CD4-positive, alpha-beta T cell treated with Interleukin-15 for 1 hour (primary cell): ENCODE measurements at regions not wholly inside any gene's neighbourhood (a gene's known extent, or its start where the extent isn't known, plus 50 kb on each side); places are given as distances from the start of the nearest gene placed in this dataset.
A peak's percentile ranks its signal among the peaks of the same experiment; 100 is the strongest.
"Not testable (repeated sequence)": the region's sequence is repeated elsewhere in the genome, so short reads cannot be mapped to it uniquely, and the experiment has no call there.

Experiments
- DNase-seq: peaks from one replicate; pipeline ENCODE4 v3.0.0-alpha.2; 2020

- no peak for DNase-seq
Measured at GRCh38 chr21:35982717-35983116, 77.6 kb downstream of the SETD4 start.

GRCh38 chr21:35981514-35982070 is 78.7 kb downstream of the SETD4 start:
- DNase-seq, result no peak

GRCh38 chr21:35980821-35981220 is 79.5 kb downstream of the SETD4 start:
- no peak for DNase-seq

- DNase-seq, result not testable (repeated sequence)
Measured at GRCh38 chr21:35977860-35978259, 82.5 kb downstream of the SETD4 start.

DNA sequence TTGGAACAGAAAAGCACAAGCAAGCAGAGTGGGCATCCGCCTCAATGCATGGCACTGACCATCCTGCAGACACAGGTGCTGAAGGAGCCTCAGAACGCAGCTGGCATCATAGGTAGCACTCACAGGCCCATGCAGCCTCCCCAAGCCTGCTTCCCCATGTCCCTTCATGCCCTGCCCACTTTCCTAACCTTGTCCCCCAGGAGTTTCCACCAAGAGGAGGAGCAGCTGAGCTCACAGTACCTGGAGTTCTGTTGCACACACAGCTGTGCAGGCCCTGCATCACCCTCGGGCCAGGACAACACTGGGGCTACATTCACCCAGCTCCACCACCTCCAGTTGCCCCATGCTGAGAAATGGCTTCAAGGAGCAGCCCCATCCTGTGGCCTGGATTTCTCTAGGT is 83.4 kb downstream of the SETD4 start:
- no peak for DNase-seq

- no peak for DNase-seq
Measured at GRCh38 chr21:35976481-35976880, 83.8 kb downstream of the SETD4 start.

DNA sequence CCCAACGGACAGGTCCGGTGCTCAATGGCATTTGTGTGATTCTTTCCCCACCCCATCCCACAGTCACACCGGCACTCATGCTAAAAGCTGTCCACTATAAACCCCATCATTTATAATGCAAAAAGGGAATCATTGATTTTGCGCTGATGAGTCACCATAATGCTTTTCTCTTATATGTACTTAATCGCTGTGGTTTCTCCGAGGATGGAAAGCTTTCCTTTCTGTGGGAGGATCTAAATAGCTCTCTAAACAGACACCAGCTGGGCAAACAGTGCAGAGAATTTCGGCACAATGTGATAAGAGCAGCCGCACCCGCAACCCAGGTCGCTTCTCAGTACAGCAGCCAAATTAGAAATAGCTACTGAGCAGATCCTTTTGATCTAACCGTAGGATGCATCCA is 85.6 kb downstream of the SETD4 start:
- no peak for DNase-seq

- no peak for DNase-seq
Measured at GRCh38 chr21:35971824-35972223, 88.5 kb downstream of the SETD4 start.

DNA sequence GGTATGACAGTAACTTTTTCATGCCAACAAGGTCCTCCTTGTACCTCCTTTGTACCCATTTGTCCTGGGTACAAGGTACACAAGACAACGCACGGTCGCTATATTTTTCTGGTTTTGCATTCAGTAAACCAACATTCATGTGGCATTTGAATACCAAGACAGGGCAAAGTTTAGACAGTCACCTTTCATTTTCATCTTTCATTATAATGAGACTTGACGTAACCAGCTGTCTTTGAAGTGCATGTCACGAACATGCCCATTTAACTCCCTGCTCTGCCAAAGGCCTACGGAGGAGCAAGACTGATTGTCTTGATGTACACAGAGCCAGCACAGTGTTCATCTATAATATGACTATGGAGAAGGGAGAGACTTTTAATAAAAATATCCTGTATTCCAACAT is 91.0 kb downstream of the SETD4 start:
- DNase-seq, result no peak

DNA sequence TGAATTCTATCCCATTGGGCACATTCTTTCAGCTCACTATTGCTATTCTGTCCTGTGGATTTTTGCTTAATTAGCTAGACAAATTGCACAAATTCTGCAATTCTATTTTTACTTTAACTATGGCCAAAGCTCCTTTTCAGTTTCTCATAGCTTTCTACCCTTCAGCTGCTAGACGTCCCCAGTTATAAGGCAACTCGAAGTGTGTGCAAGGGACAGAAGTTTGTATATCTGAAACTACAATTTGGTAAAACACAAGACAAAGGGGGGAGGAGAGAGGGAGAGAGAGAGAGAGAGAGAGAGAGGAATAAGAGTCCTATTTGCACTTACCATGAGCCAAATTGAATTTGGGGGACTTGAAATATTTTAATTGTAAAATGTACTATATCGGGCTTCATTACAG is 91.8 kb downstream of the SETD4 start:
- no peak for DNase-seq

DNA sequence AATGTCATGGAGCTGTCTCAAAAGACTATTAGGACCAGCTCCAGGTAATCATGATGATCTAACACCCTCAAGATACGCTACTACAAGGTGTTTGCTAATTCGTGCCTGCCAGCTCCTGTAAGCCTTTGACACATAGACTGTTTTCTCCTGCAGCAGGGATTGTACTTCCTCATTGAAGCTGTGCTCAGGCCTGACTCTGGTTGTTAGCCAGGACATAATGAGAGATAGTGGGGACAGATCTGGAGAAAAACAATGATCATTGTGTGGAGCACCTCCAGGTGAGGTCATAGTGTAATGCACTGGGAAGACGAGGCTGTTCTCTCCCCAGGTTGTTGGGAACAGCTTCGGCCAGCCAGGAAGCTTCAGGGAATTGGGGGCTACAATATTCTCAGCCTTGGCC is 94.6 kb downstream of the SETD4 start:
- no peak for DNase-seq

- no peak for DNase-seq
Measured at GRCh38 chr21:35963920-35964451, 96.3 kb downstream of the SETD4 start.

- no peak for DNase-seq
Measured at GRCh38 chr21:35962917-35963316, 97.4 kb downstream of the SETD4 start.

GRCh38 chr21:35954066-35954465 is 106.3 kb downstream of the SETD4 start:
- DNase-seq, result no peak

DNA sequence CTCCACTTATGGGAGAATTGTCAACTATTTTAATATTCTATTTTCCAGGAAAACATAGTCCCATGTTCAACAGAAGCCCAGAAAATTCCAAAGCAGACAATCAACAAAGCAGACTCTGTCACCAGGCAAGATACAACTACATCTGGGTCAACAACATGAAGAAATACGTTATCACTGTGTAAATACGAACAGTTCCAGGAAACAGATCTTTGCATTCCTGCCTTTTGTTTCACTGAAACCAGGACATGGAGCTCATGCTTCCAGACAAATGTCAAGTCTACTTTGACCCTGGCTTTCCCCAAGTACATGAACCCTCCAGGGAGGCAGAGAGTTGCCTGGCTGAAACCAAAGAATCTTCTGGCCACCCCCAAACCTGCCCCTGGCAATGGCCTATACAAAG is 106.7 kb downstream of the SETD4 start:
- no peak for DNase-seq

GRCh38 chr21:35952651-35953340 is 107.5 kb downstream of the SETD4 start:
- no peak for DNase-seq

DNA sequence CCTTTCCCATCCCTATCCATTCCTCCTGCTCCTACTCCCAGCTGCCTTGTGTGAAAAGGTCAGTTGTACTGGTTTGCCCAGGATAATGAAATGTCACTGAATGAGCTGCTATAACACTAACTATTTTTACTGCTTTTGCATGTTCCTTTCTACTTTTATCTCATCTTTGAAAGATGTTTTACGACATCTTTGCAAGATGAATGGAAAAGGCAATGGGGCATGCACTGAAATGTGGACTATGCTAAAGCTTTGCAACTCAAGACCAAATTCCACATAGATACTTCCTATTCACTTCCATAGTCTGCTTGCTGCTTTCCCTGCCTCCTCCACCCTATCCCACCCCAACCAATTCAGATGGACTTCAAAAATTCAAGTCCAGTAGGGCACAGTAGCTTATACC is 111.3 kb downstream of the SETD4 start:
- no peak for DNase-seq

GRCh38 chr21:35945089-35945671 is 115.1 kb downstream of the SETD4 start:
- no peak for DNase-seq

- DNase-seq, result no peak
Measured at GRCh38 chr21:35943752-35944151, 116.6 kb downstream of the SETD4 start.

DNA sequence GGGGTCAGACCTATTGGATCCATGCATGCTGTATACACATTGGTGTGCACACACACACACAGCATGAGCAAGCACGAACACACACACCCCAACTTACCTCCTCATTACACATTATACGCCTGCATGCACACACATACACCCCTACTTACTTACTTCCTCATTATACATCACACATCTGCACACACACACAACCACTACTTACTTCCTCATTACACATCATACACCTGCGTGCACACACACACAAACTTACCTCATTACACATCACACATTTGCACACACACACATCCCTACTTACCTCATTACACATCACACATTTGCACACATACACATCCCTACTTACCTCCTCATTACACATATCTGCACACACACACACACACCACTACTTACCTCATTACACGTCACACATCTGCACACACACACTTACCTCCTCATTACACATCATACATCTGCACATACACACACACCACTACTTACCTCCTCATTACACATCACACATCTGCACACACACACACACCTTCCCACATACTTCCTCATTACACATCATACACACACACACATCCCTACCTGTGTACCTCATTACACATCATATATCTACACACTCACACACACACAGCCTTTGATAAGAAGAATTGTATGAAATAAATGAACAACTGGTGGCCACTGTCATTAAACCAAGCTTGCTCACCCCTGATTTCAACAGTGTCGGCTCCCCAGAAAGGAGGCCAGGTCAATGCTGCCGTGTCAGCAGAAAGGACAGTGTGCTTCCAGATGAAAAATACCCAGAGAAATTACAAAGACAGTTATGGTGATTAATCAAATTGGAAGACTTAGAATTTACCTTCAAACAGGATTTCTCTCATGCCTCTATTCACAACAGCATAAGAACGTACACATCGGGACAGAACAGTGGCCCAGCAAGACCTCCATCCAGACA is 117.8 kb downstream of the SETD4 start:
- no peak for DNase-seq

DNA sequence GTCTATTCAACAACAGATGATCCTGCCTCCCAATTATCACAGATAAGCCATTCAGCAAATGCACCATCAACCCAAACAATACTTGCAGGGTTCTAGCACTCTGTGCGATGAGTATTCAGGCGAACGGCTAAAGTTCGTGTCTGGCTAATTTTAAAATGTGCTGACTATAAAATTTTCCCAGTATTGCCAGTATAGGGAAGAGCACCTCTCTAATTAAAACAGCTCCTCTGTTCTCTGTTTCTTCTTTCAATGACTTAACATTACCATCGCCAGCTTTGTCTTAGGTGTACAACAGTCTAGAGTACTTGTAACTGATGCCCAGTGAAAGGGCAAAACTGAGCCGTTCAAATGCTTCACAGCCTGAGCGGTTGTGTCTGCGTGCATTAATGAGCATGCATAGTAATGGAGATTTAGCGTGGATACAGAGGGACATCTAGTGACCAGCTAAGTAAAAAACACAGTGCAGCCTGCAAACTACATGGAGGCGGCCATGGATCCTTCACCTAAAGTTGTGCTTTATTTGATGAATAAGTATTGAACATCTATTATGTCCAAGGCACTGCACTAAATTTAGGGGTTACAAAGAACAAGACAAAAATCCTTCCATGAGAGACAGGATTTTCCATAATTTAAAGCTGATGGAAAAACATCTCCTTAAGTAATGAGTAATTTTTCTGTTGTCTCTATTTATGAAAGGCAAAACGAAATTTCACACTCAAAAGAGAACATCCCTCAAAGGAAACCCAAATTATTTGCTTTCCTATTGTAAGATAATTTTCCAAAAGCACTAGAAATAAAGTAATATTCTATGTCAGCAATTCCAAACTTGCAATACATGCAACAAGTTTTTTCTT is 120.0 kb downstream of the SETD4 start:
- DNase-seq, result peak; percentile 19

DNA sequence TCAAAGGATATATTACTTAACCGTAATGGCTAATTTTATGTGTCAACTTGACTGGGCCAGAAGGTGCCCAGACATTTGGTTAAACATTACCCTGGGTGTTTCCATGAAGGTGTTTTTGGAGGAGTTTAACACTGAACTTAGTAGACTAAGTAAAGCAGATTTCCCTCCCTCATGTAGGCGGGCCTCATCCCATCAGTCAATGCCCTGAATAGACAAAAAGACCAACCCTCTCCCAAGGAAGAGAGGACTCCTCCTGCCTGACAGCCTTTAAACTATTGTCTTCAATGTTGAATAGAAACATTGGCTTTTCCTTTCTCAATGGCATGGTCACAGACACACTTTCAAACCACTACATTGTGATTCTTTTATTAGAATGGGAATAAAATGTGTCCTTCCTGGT is 121.9 kb downstream of the SETD4 start:
- DNase-seq, result no peak
